Activated naive CD4-positive, alpha-beta T cell treated with anti-CD3 and anti-CD28 coated beads, Interleukin-2, amount 10 ng/mL, durations not matched to agents 7 days and 5 days (primary cell): ENCODE measurements at regions not wholly inside any gene's neighbourhood (a gene's known extent, or its start where the extent isn't known, plus 50 kb on each side); places are given as distances from the start of the nearest gene placed in this dataset.

Experiments
- CTCF ChIA-PET: fragments of 350-600 bp; sonication (Branson Sonifier 250); formaldehyde crosslinking; loops from one replicate; lab custom pipeline; 2021; ENCODE audit warnings: antibody characterized with exemption; lab: Charles Lee
- DNase-seq: peaks from one replicate; pipeline ENCODE4 v3.0.0-alpha.2; 2020
- H3K27ac Mint-ChIP-seq: one replicate; pipeline ENCODE4 v1.8.0; 2021; ENCODE audit warnings: mild to moderate bottlenecking, moderate library complexity, mixed read lengths
- H3K27me3 Mint-ChIP-seq: one replicate; pipeline ENCODE4 v1.8.0; 2021; ENCODE audit warnings: mild to moderate bottlenecking, mixed read lengths
- H3K36me3 Mint-ChIP-seq: one replicate; pipeline ENCODE4 v1.8.0; 2021; ENCODE audit warnings: mixed read lengths
- H3K4me1 Mint-ChIP-seq: one replicate; pipeline ENCODE4 v1.8.0; 2021; ENCODE audit warnings: mixed read lengths
- H3K4me3 Mint-ChIP-seq: one replicate; pipeline ENCODE4 v1.8.0; 2021; ENCODE audit warnings: mild to moderate bottlenecking, moderate library complexity, mixed read lengths
- H3K9me3 Mint-ChIP-seq: one replicate; pipeline ENCODE4 v1.8.0; 2021; ENCODE audit warnings: mixed read lengths

- CTCF ChIA-PET, result no interaction called here
- H3K4me1 Mint-ChIP-seq, result peaks cover 64% of the 10 kb centered on the region
- peak overlapping the region; percentile 96 for H3K27ac Mint-ChIP-seq
- peaks cover 11% of the 10 kb centered on the region for H3K36me3 Mint-ChIP-seq
- peaks cover 1% of the 10 kb centered on the region for H3K9me3 Mint-ChIP-seq
- peak overlapping the region; percentile 51 for H3K4me3 Mint-ChIP-seq
- H3K27me3 Mint-ChIP-seq, result peaks cover 4% of the 10 kb centered on the region
- DNase-seq, result peak; percentile 48
Observed at GRCh38 chr4:89619206-89619962, 217.6 kb downstream of the SNCA start.

- DNase-seq, result no peak
- H3K9me3 Mint-ChIP-seq, result peaks cover 12% of the 10 kb centered on the region
- peaks cover 20% of the 10 kb centered on the region for H3K36me3 Mint-ChIP-seq
- no peak overlapping the region for H3K4me3 Mint-ChIP-seq
- H3K27me3 Mint-ChIP-seq, result peaks cover 3% of the 10 kb centered on the region
- CTCF ChIA-PET, result no interaction called here
- peaks cover 75% of the 10 kb centered on the region for H3K4me1 Mint-ChIP-seq
- peak overlapping the region; percentile 96 for H3K27ac Mint-ChIP-seq
Observed at GRCh38 chr4:89618151-89618550, 218.8 kb downstream of the SNCA start.

GRCh38 chr4:89617317-89617716 is 219.6 kb downstream of the SNCA start:
- CTCF ChIA-PET, result no interaction called here
- Mint-ChIP-seq H3K27me3 (no peaks in the 10 kb centered on the region), H3K9me3 (peaks cover 20% of the 10 kb centered on the region), H3K36me3 (peaks cover 28% of the 10 kb centered on the region), H3K4me1 (peaks cover 83% of the 10 kb centered on the region), H3K27ac (no peak overlapping the region), H3K4me3 (no peak overlapping the region)
- no peak for DNase-seq

GRCh38 chr4:89616382-89616781 is 220.6 kb downstream of the SNCA start:
- Mint-ChIP-seq H3K36me3 (peaks cover 31% of the 10 kb centered on the region), H3K4me3 (no peak overlapping the region), H3K9me3 (peaks cover 29% of the 10 kb centered on the region), H3K4me1 (peaks cover 84% of the 10 kb centered on the region), H3K27me3 (no peaks in the 10 kb centered on the region), H3K27ac (no peak overlapping the region)
- DNase-seq, result no peak
- CTCF ChIA-PET, result no interaction called here

- no peak overlapping the region for H3K4me3 Mint-ChIP-seq
- H3K4me1 Mint-ChIP-seq, result peaks cover 84% of the 10 kb centered on the region
- no peak overlapping the region for H3K27ac Mint-ChIP-seq
- CTCF ChIA-PET, result no interaction called here
- H3K27me3 Mint-ChIP-seq, result no peaks in the 10 kb centered on the region
- H3K36me3 Mint-ChIP-seq, result peaks cover 42% of the 10 kb centered on the region
- H3K9me3 Mint-ChIP-seq, result peaks cover 36% of the 10 kb centered on the region
- no peak for DNase-seq
Observed at GRCh38 chr4:89615051-89615450, 221.9 kb downstream of the SNCA start.

GRCh38 chr4:89614155-89614554 is 222.8 kb downstream of the SNCA start:
- peaks cover 76% of the 10 kb centered on the region for H3K4me1 Mint-ChIP-seq
- CTCF ChIA-PET, result interaction anchor here (0.6 kb wide), 1 partner anchor 495 kb away, joined by 4 read pairs; no protein-coding TSS in a partner anchor

GRCh38 chr4:89610236-89610635 is 226.7 kb downstream of the SNCA start:
- peaks cover 10% of the 10 kb centered on the region for H3K27me3 Mint-ChIP-seq
- H3K9me3 Mint-ChIP-seq, result peaks cover 40% of the 10 kb centered on the region
- H3K4me3 Mint-ChIP-seq, result no peak overlapping the region
- H3K27ac Mint-ChIP-seq, result no peak overlapping the region
- DNase-seq, result no peak
- CTCF ChIA-PET, result no interaction called here
- H3K4me1 Mint-ChIP-seq, result peaks cover 44% of the 10 kb centered on the region
- H3K36me3 Mint-ChIP-seq, result peaks cover 44% of the 10 kb centered on the region

More at GRCh38 chr4:89614155-89614554, 222.8 kb downstream of the SNCA start:
- DNase-seq, result no peak
- no peak overlapping the region for H3K27ac Mint-ChIP-seq
- peaks cover 42% of the 10 kb centered on the region for H3K36me3 Mint-ChIP-seq
- H3K9me3 Mint-ChIP-seq, result peaks cover 41% of the 10 kb centered on the region
- peaks cover 4% of the 10 kb centered on the region for H3K27me3 Mint-ChIP-seq
- H3K4me3 Mint-ChIP-seq, result no peak overlapping the region

- no peak overlapping the region for H3K27ac Mint-ChIP-seq
- H3K27me3 Mint-ChIP-seq, result peaks cover 10% of the 10 kb centered on the region
- CTCF ChIA-PET, result interaction anchor here (0.6 kb wide), 1 partner anchor 811 kb away, joined by 4 read pairs; no protein-coding TSS in a partner anchor
Observed at GRCh38 chr4:89609756-89610155, 227.2 kb downstream of the SNCA start.

GRCh38 chr4:89604951-89605350 is 232.0 kb downstream of the SNCA start:
- no peak overlapping the region for H3K27ac Mint-ChIP-seq
- CTCF ChIA-PET, result no interaction called here
- peaks cover 17% of the 10 kb centered on the region for H3K27me3 Mint-ChIP-seq
- H3K36me3 Mint-ChIP-seq, result peaks cover 15% of the 10 kb centered on the region
- peaks cover 15% of the 10 kb centered on the region for H3K9me3 Mint-ChIP-seq
- no peak overlapping the region for H3K4me3 Mint-ChIP-seq
- DNase-seq, result no peak
- H3K4me1 Mint-ChIP-seq, result no peaks in the 10 kb centered on the region

More at GRCh38 chr4:89609756-89610155, 227.2 kb downstream of the SNCA start:
- H3K4me3 Mint-ChIP-seq, result no peak overlapping the region
- H3K4me1 Mint-ChIP-seq, result peaks cover 44% of the 10 kb centered on the region
- no peak for DNase-seq
- peaks cover 47% of the 10 kb centered on the region for H3K36me3 Mint-ChIP-seq
- peaks cover 43% of the 10 kb centered on the region for H3K9me3 Mint-ChIP-seq

- no peak for DNase-seq
- CTCF ChIA-PET, result no interaction called here
- H3K4me3 Mint-ChIP-seq, result no peak overlapping the region
Observed at GRCh38 chr4:89599026-89599425, 237.9 kb downstream of the SNCA start.

GRCh38 chr4:89598602-89599001 is 238.4 kb downstream of the SNCA start:
- H3K9me3 Mint-ChIP-seq, result peaks cover 2% of the 10 kb centered on the region
- H3K4me3 Mint-ChIP-seq, result no peak overlapping the region
- H3K27me3 Mint-ChIP-seq, result no peaks in the 10 kb centered on the region
- CTCF ChIA-PET, result no interaction called here
- DNase-seq, result no peak
- H3K27ac Mint-ChIP-seq, result no peak overlapping the region
- H3K36me3 Mint-ChIP-seq, result peaks cover 4% of the 10 kb centered on the region
- no peaks in the 10 kb centered on the region for H3K4me1 Mint-ChIP-seq

More at GRCh38 chr4:89599026-89599425, 237.9 kb downstream of the SNCA start:
- H3K4me1 Mint-ChIP-seq, result no peaks in the 10 kb centered on the region
- H3K27ac Mint-ChIP-seq, result no peak overlapping the region
- H3K9me3 Mint-ChIP-seq, result peaks cover 3% of the 10 kb centered on the region
- peaks cover 4% of the 10 kb centered on the region for H3K36me3 Mint-ChIP-seq
- no peaks in the 10 kb centered on the region for H3K27me3 Mint-ChIP-seq

GRCh38 chr4:89595125-89595789 is 241.7 kb downstream of the SNCA start:
- no peaks in the 10 kb centered on the region for H3K9me3 Mint-ChIP-seq
- CTCF ChIA-PET, result no interaction called here
- H3K27ac Mint-ChIP-seq, result no peak overlapping the region
- H3K27me3 Mint-ChIP-seq, result no peaks in the 10 kb centered on the region
- H3K4me3 Mint-ChIP-seq, result no peak overlapping the region
- DNase-seq, result no peak
- H3K4me1 Mint-ChIP-seq, result no peaks in the 10 kb centered on the region
- no peaks in the 10 kb centered on the region for H3K36me3 Mint-ChIP-seq

GRCh38 chr4:89590128-89590527 is 246.8 kb downstream of the SNCA start:
- no peak overlapping the region for H3K4me3 Mint-ChIP-seq
- H3K9me3 Mint-ChIP-seq, result no peaks in the 10 kb centered on the region
- DNase-seq, result no peak
- no peak overlapping the region for H3K27ac Mint-ChIP-seq
- CTCF ChIA-PET, result no interaction called here
- no peaks in the 10 kb centered on the region for H3K27me3 Mint-ChIP-seq
- H3K36me3 Mint-ChIP-seq, result no peaks in the 10 kb centered on the region
- no peaks in the 10 kb centered on the region for H3K4me1 Mint-ChIP-seq

- CTCF ChIA-PET, result interaction anchor here (1.4 kb wide), 1 partner anchor 9 kb away, joined by 3 read pairs; no protein-coding TSS in a partner anchor
- Mint-ChIP-seq H3K9me3 (no peaks in the 10 kb centered on the region), H3K27me3 (peaks cover 4% of the 10 kb centered on the region), H3K4me3 (no peak overlapping the region), H3K4me1 (no peaks in the 10 kb centered on the region), H3K36me3 (no peaks in the 10 kb centered on the region), H3K27ac (no peak overlapping the region)
- no peak for DNase-seq
Observed at GRCh38 chr4:89588421-89588820, 248.5 kb downstream of the SNCA start.
